Uterus (tissue), 3 donors: ENCODE measurements at regions not wholly inside any gene's neighbourhood (a gene's known extent, or its start where the extent isn't known, plus 50 kb on each side); places are given as distances from the start of the nearest gene placed in this dataset.
"Not testable (repeated sequence)": the region's sequence is repeated elsewhere in the genome, so short reads cannot be mapped to it uniquely, and the experiment has no call there.

ENCODE experiments used
- DNase-seq, 2 donors: peaks; one replicate each; pipeline ENCODE4 v3.0.0-alpha.2; 2019 to 2020
- H3K27ac ChIP-seq, 2 donors: fragments of 200-600 bp; sonication (generic); 1 replicate in 1 of 2; 2 replicates in 1 of 2; pipeline ENCODE4 v1.5.1; 2016 to 2018
- H3K27me3 ChIP-seq, 2 donors: fragments of 200-600 bp; sonication (generic); one replicate each; pipeline ENCODE4 v1.5.1; 2018 to 2019; ENCODE audit warnings: control low read depth in 1 of 2
- H3K36me3 ChIP-seq, 2 donors: fragments of 200-600 bp; sonication (generic); one replicate each; pipeline ENCODE4 v1.5.1; 2019; ENCODE audit warnings: control low read depth in 1 of 2
- H3K4me1 ChIP-seq, 2 donors: fragments of 200-600 bp; sonication (generic); one replicate each; pipeline ENCODE4 v1.5.1; 2018 to 2019; ENCODE audit warnings: control low read depth in 1 of 2
- H3K4me3 ChIP-seq, 2 donors: fragments of 200-600 bp; sonication (generic); 1 replicate in 1 of 2; 2 replicates in 1 of 2; pipeline ENCODE4 v1.5.1; 2018 to 2019; ENCODE audit warnings: mild to moderate bottlenecking in 1 of 2
- H3K9me3 ChIP-seq, 2 donors: fragments of 200-600 bp; sonication (generic); one replicate each; pipeline ENCODE4 v1.5.1; 2019; ENCODE audit warnings: control low read depth in 1 of 2
- CTCF ChIP-seq, 4 experiments: fragments of 200-600 bp in 2 of 4; fragments of 450-650 bp in 2 of 4; sonication (generic) in 2 of 4; IDR thresholded peaks; one replicate each; pipeline ENCODE4 v1.5.1; 2016 to 2019; ENCODE audit warnings: antibody characterized with exemption in 4 of 4, mild to moderate bottlenecking in 2 of 4, moderate library complexity in 1 of 4
- POLR2A ChIP-seq, 2 donors: fragments of 450-650 bp; IDR thresholded peaks; one replicate each; pipeline ENCODE4 v1.6.1; 2016; ENCODE audit warnings: antibody characterized with exemption in 2 of 2, mild to moderate bottlenecking in 1 of 2, moderate library complexity in 1 of 2
- intact Hi-C: fragments of 100-400 bp; cut with DNase I; formaldehyde crosslinking; loops from one replicate; pipeline ENCODE4 v1.15.1; 2023; ENCODE audit warnings: low total_unique reads
- donor health status: DM: yes; HTN: yes; CAD: no.

- Histone ChIP-seq H3K27ac (no peak overlapping the region), H3K4me3 (no peak overlapping the region), H3K9me3 (no peaks in the 10 kb centered on the region), H3K4me1 (no peaks in the 10 kb centered on the region), H3K27me3 (no peaks in the 10 kb centered on the region), H3K36me3 (no peaks in the 10 kb centered on the region)
- intact Hi-C loops: no loop called here
- no peak for DNase-seq
- TF ChIP-seq POLR2A (IDR thresholded peaks at IDR 0.05) (no peak), CTCF (IDR thresholded peaks at IDR 0.05) (no peak)
Measured at GRCh38 chr12:59491877-59492276, 104.0 kb upstream of the SLC16A7 start.

GRCh38 chr12:59486827-59487226, 109.0 kb upstream of the SLC16A7 start:
- Histone ChIP-seq H3K36me3 (no peaks in the 10 kb centered on the region), H3K27me3 (no peaks in the 10 kb centered on the region), H3K27ac (no peak overlapping the region), H3K4me1 (no peaks in the 10 kb centered on the region), H3K9me3 (no peaks in the 10 kb centered on the region), H3K4me3 (no peak overlapping the region)
- DNase-seq: no peak
- TF ChIP-seq CTCF (IDR thresholded peaks at IDR 0.05) (no peak), POLR2A (IDR thresholded peaks at IDR 0.05) (no peak)
- intact Hi-C loops: no loop called here

- Histone ChIP-seq H3K4me1 (no peaks in the 10 kb centered on the region), H3K27me3 (no peaks in the 10 kb centered on the region), H3K36me3 (no peaks in the 10 kb centered on the region), H3K9me3 (no peaks in the 10 kb centered on the region), H3K27ac (no peak overlapping the region), H3K4me3 (no peak overlapping the region)
- TF ChIP-seq POLR2A (IDR thresholded peaks at IDR 0.05) (no peak), CTCF (IDR thresholded peaks at IDR 0.05) (no peak)
- DNase-seq: no peak
- intact Hi-C loops: no loop called here
Measured at GRCh38 chr12:59484575-59484974, 111.3 kb upstream of the SLC16A7 start.

DNA sequence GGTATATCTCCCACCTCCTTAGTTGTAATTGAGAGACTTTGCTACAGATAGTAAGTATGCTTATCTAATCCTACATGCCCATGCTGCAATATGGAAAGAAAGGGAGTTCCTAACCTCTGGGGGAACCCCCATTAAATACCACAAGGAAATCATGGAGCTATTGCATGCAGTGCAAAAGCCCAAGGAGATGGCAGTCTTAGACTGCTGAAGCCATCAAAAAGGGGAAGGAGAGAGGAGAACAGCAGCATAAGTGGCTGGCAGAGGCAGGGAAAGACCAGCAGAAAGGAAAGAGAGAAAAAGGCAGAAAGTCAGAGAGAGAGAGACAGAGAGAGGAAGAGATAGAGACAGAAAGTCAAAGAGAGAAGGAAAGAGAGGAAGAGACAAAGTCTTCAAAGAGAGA, 121.6 kb upstream of the SLC16A7 start:
- not testable (repeated sequence) for H3K27ac ChIP-seq

GRCh38 chr12:59472273-59472672, 123.6 kb upstream of the SLC16A7 start:
- Histone ChIP-seq H3K9me3 (no peaks in the 10 kb centered on the region), H3K4me3 (no peak overlapping the region), H3K36me3 (no peaks in the 10 kb centered on the region), H3K4me1 (no peaks in the 10 kb centered on the region), H3K27ac (no peak overlapping the region), H3K27me3 (no peaks in the 10 kb centered on the region)
- DNase-seq: no peak
- intact Hi-C loops: no loop called here
- TF ChIP-seq POLR2A (IDR thresholded peaks at IDR 0.05) (no peak), CTCF (IDR thresholded peaks at IDR 0.05) (no peak)

More for the DNA sequence above, 121.6 kb upstream of the SLC16A7 start:
- H3K9me3 ChIP-seq, intact Hi-C loops, H3K4me3 ChIP-seq, H3K27me3 ChIP-seq, H3K36me3 ChIP-seq, DNase-seq, H3K4me1 ChIP-seq: not testable (repeated sequence)

- H3K4me3 ChIP-seq: no peak overlapping the region
- TF ChIP-seq CTCF (IDR thresholded peaks at IDR 0.05) (no peak), POLR2A (IDR thresholded peaks at IDR 0.05) (no peak)
- no peaks in the 10 kb centered on the region for H3K4me1 ChIP-seq
- H3K27me3 ChIP-seq: no peaks in the 10 kb centered on the region
- DNase-seq: no peak
- no peaks in the 10 kb centered on the region for H3K36me3 ChIP-seq
- no peaks in the 10 kb centered on the region for H3K9me3 ChIP-seq
- no peak overlapping the region for H3K27ac ChIP-seq
- intact Hi-C loops: no loop called here
Measured at GRCh38 chr12:59459966-59460660, 135.7 kb upstream of the SLC16A7 start.
